ENCODE measurements at regions not wholly inside any gene's neighbourhood (a gene's known extent, or its start where the extent isn't known, plus 50 kb on each side); places are given as distances from the start of the nearest gene placed in this dataset.

DNA sequence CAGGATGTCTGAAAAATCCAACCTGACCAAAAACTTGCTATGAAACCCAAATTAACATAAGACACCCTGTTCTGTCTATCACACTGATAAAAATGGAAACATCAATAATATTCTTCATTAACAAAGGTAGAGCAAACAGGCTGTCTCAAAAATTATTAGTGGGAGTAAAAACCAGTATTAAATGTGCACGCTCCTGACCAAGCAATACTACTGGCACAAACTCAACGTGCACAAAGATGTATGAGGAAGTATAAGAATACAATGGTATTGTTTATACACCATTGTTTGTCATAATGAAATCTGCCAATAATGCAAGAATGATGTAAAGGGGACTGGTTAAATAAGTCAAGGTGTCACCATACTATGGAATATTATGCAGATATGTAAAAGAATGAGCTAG, 288.5 kb downstream of the MN1 start:
- TF ChIP-seq, protein P1, sequence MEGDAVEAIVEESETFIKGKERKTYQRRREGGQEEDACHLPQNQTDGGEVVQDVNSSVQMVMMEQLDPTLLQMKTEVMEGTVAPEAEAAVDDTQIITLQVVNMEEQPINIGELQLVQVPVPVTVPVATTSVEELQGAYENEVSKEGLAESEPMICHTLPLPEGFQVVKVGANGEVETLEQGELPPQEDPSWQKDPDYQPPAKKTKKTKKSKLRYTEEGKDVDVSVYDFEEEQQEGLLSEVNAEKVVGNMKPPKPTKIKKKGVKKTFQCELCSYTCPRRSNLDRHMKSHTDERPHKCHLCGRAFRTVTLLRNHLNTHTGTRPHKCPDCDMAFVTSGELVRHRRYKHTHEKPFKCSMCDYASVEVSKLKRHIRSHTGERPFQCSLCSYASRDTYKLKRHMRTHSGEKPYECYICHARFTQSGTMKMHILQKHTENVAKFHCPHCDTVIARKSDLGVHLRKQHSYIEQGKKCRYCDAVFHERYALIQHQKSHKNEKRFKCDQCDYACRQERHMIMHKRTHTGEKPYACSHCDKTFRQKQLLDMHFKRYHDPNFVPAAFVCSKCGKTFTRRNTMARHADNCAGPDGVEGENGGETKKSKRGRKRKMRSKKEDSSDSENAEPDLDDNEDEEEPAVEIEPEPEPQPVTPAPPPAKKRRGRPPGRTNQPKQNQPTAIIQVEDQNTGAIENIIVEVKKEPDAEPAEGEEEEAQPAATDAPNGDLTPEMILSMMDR (IDR thresholded peaks at IDR 0.05; ENCODE audit: low read length): no peak
- TF ChIP-seq EZH2 (IDR thresholded peaks at IDR 0.05; ENCODE audit: borderline replicate concordance, low read length): no peak

Data from OCI-LY1 (cell line).